Astrocyte (in vitro differentiated cells and primary cell): ENCODE measurements at regions not wholly inside any gene's neighbourhood (a gene's known extent, or its start where the extent isn't known, plus 50 kb on each side); places are given as distances from the start of the nearest gene placed in this dataset.

Source experiments
- CTCF ChIP-seq: IDR thresholded peaks from 2 replicates; pipeline ENCODE4 v1.5.1; 2011; ENCODE audit warnings: low read depth, mild to moderate bottlenecking, inconsistent platforms, low read length, moderate library complexity; ENCODE audit not compliant: insufficient read depth
- EZH2 ChIP-seq: IDR thresholded peaks from 2 replicates; pipeline ENCODE4 v1.6.1; 2012; ENCODE audit warnings: mild to moderate bottlenecking, low read length, inconsistent platforms; ENCODE audit not compliant: insufficient read depth

GRCh38 chr6:125446011-125446410 lies 144.2 kb upstream of the HDDC2 start:
- TF ChIP-seq CTCF, result no peak
- TF ChIP-seq EZH2, result no peak
